ENCODE measurements at regions not wholly inside any gene's neighbourhood (a gene's known extent, or its start where the extent isn't known, plus 50 kb on each side); places are given as distances from the start of the nearest gene placed in this dataset.
"Not testable (repeated sequence)": the region's sequence is repeated elsewhere in the genome, so short reads cannot be mapped to it uniquely, and the experiment has no call there.

DNA sequence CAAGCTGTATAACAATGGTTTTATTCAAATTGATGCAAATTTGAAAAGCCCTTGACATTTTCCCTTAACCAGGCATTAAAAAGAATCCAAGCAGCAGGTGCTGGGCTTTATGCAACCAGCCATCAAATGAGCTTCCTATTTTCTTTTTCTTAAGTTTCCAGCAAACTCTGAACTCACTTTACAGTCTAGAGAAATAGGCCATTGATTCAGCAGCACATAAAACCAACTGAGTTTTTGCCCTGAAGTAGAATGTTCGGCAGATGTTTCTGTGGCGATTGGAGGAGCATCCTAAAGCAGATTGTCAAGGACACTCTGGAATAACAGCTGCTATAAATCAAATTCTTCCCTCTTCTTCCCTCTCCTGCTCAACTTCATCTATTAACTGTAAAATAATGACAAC, 582.8 kb upstream of the CPEB2 start:
- no peaks in the 10 kb centered on the region for H3K9me3 ChIP-seq
- no peak for DNase-seq
- H3K4me3 ChIP-seq: no peak overlapping the region
- H3K27me3 ChIP-seq: no peaks in the 10 kb centered on the region
- no peaks in the 10 kb centered on the region for H3K36me3 ChIP-seq

DNA sequence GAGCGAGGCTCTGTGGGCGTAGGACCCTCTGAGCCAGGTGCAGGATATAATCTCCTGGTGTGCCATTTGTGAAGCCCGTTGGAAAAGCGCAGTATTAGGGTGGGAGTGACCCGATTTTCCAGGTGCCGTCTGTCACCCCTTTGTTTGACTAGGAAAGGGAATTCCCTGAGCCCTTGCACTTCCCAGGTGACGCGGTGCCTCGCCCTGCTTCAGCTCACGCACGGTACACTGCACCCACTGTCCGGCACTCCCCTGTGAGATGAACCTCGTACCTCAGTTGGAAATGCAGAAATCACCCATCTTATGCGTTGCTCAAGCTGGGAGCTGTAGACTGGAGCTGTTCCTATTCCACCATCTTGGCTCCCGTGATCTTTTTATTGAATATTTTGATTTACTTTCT, 576.0 kb upstream of the CPEB2 start:
- H3K4me3 ChIP-seq, H3K36me3 ChIP-seq, H3K9me3 ChIP-seq, H3K27me3 ChIP-seq, DNase-seq: not testable (repeated sequence)

DNA sequence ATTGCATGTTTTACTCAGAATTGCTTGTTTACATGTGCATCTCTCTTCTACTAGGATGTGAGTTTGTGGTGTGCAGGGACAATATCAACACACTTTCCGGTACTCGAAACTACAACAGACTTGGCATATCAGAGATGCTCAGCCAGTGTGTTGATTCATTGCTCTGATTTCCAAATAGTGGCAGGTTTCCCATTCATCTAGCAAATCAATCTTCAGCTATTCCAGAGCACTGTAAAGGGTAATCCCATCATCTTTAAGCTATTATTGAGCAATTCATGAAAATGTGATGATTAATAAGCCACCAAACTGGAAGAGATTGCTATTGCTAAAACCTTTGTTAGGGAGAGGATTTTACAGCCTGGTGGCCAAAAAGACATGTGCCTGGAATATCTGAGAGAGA, 574.2 kb upstream of the CPEB2 start:
- Histone ChIP-seq H3K4me3 (no peak overlapping the region), H3K27me3 (no peaks in the 10 kb centered on the region), H3K36me3 (no peaks in the 10 kb centered on the region), H3K9me3 (no peaks in the 10 kb centered on the region)
- no peak for DNase-seq

DNA sequence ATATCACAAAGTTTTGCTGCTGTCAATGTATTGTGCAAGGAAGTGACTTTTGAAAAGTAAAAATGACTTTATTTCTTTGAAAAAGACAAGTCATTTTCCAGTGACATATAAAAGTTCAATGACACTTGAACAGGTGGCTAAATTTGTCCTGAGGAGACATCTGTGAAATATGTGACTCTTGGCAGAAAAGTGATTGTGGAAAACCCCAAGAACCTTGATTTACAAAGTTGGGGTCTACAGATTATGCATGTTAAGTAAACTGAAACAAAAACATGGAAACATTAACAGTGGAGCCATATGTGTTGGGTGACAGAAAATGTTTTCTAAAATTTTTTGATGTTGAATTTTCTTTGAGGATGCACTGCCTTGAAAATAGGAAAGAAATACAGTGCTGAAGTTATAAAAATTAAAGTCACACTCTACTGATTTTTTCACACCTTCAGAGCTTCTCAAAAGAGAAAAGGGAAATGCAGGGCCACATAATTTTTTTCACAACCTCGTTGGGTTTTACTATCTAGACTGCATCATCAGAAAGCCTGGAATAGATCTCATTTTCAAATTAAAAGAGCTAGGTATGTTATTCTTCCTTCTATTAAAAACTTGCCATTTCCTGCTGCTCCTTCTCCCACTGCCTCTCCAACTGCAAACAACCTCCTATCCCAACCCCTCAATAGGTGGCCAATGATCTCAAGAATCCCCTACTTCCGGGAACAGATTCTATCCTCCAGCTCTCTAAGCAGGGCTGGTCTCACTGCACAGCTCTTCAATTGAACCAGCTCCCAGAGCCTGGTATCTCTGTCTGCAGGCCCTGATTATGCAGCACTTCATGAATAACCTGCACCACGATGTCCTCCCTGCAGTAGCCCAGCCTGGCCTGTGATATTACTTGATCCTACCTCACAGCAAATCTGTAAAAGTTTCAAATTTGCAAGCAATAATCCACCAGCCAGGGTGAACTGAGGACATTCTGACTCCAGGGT, 570.8 kb upstream of the CPEB2 start:
- Histone ChIP-seq H3K9me3 (no peaks in the 10 kb centered on the region), H3K27me3 (no peaks in the 10 kb centered on the region), H3K4me3 (no peak overlapping the region), H3K36me3 (no peaks in the 10 kb centered on the region)
- DNase-seq: no peak

DNA sequence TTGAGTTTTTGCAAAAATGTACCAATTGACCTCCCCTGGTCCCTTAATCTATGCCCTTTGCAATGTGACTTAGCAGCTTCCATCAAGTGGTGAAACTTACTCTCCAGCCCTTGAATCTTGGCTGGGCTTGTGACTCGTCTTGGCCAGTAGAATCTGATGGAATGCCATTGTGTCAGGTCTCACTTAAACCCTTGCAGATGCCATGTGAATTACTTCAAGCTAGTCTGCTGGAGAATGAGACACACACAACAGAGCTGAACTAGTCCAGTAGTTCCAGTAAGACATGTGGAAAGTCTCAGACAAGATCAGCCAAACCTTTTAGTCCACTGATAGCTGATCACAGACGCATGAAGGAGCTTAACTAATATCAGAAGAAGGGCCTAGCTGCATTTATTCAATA, 567.8 kb upstream of the CPEB2 start:
- no peaks in the 10 kb centered on the region for H3K27me3 ChIP-seq
- no peaks in the 10 kb centered on the region for H3K9me3 ChIP-seq
- DNase-seq: no peak
- H3K36me3 ChIP-seq: no peaks in the 10 kb centered on the region
- no peak overlapping the region for H3K4me3 ChIP-seq

DNA sequence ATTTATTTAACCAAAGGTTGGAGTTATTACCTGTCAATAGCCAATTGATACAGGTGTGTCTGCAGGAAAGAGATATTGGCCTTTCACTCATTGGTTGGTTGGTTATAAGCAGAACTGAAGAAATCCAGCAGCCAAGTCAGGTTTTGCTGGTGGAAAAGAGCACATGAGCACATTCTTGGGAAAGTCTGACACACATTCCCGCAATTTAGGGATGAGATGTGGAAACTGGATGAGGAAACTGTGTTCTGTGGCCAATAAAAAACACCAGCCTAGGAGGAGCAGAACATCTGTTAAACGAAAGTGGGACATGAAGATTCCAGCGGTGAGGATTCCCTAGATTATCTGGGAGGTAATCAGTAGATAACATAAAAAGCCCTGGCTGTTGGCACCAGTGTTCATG, 567.4 kb upstream of the CPEB2 start:
- no peaks in the 10 kb centered on the region for H3K36me3 ChIP-seq
- no peak for DNase-seq
- no peak overlapping the region for H3K4me3 ChIP-seq
- H3K9me3 ChIP-seq: no peaks in the 10 kb centered on the region
- no peaks in the 10 kb centered on the region for H3K27me3 ChIP-seq

DNA sequence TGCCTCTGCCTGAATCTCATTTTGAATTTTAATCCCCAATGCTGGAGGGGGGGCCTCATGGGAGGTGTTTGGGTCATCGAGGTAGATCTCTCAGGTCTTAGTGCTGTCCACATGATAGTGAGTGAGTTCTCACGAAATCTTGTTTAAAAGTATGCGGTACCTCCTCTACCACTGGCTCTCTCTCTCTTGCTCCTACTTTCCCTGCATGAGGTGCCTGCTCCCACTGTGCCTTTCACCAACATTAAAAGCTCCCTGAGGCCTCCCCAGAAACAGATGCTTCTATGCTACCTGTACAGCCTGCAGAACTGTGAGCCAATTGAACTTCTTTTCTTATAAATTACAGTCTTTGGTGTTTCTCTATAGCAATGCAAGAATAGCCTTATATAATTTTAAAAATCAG, 560.7 kb upstream of the CPEB2 start:
- H3K27me3 ChIP-seq: no peaks in the 10 kb centered on the region
- H3K36me3 ChIP-seq: no peaks in the 10 kb centered on the region
- no peak for DNase-seq
- no peaks in the 10 kb centered on the region for H3K9me3 ChIP-seq
- H3K4me3 ChIP-seq: no peak overlapping the region

DNA sequence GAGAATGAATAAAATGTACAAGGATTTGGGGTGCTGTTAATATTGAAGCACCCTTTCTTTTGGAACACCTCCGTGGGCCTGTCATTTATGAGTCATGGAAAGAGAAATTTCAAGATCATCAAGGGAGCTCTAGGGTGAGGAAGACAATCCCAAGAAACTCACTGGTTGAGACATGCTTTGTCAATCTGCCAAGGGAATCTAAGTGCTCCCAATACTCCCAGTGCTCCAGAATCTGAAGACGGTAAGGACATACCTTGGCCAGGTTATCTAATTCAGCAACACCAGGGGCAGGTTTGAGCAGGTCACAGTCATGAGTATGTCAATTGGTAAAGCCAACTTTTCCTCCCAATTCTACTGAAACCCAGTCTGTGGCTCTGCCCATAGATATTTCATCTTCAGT, 556.4 kb upstream of the CPEB2 start:
- DNase-seq: no peak
- Histone ChIP-seq H3K27me3 (no peaks in the 10 kb centered on the region), H3K4me3 (no peak overlapping the region)

DNA sequence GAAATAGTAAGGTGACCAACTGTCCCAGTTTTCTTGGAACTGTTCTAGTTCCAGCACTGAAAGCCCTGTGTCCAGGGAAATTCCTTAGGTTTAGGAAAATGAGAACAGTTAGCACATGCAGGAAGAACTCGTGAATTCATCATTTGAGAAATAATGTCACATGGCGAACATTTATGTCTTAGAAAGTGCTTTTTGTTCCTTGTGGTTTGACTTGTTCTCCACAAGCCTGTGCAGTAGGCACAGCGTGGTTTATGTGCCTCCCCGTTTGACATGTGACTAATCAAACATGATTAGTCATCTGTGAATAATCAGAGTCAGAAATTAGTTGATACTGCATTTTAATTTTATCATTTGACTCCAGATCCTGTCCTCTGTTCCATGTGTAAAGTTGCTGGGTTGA, 556.0 kb upstream of the CPEB2 start:
- no peak for DNase-seq
- no peak overlapping the region for H3K4me3 ChIP-seq
- no peaks in the 10 kb centered on the region for H3K9me3 ChIP-seq
- no peaks in the 10 kb centered on the region for H3K36me3 ChIP-seq
- no peaks in the 10 kb centered on the region for H3K27me3 ChIP-seq

More for the DNA sequence above, 556.4 kb upstream of the CPEB2 start:
- H3K36me3 ChIP-seq: no peaks in the 10 kb centered on the region
- H3K9me3 ChIP-seq: no peaks in the 10 kb centered on the region

DNA sequence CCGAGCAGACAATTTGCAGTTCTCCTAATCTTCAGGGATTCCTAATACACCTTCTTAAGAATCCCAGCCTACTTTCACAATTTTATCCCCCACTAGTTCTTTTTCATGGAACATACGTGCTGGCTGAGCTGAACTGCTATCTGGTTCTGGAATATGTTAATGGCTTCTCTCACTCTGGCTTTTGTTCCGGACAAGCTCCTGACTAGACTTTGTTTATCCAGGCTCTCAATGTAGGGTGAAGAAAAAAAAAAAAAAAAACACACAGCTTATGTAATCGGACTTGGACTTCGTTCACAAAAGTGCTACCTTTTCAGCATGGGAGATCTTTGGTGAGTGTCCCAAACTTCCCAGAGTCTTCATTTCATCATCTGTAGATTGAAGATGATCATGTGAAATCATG, 555.4 kb upstream of the CPEB2 start:
- Histone ChIP-seq H3K27me3 (no peaks in the 10 kb centered on the region), H3K4me3 (no peak overlapping the region), H3K36me3 (no peaks in the 10 kb centered on the region), H3K9me3 (no peaks in the 10 kb centered on the region)
- no peak for DNase-seq

DNA sequence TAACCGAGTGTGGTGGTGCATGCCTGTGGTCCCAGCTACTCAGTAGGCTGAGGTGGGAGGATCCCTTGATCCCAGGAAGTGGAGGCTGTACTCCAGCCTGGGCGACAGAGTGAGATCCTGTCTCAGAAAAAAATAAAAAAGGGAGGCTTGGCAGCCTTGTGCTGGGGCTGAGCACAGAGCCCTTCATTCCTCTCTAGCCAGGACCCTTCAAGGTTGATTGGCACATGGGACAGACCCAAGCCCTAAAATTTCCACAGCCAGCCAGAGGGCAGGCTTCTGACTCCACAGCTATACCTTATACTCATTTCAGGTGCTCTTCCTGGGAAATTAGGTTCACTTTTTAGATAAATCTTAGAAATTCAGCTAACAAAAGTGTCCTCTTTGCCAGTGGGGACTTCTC, 553.0 kb upstream of the CPEB2 start:
- no peaks in the 10 kb centered on the region for H3K27me3 ChIP-seq
- no peak overlapping the region for H3K4me3 ChIP-seq
- H3K9me3 ChIP-seq: no peaks in the 10 kb centered on the region
- H3K36me3 ChIP-seq: no peaks in the 10 kb centered on the region
- DNase-seq: no peak

DNA sequence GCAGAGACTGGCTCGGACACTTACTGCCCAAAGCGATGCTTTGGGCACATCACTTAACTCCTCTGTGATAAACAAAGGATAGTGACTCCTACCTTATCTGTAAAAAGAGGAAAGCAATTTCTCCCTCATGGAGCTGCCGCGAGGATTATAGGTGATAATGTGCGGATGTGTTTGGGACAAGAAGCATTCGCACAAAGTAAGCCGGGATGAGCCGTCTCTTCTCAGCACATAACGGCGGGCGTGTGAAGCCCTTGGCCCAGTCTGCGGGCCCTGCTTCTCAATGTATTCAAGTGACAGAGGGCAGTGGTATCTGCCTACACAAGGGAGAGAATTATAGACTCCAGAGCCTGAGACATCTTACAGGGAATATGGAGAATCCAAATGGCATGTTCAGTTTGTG, 550.3 kb upstream of the CPEB2 start:
- Histone ChIP-seq H3K9me3 (no peaks in the 10 kb centered on the region), H3K4me3 (no peak overlapping the region), H3K36me3 (no peaks in the 10 kb centered on the region), H3K27me3 (no peaks in the 10 kb centered on the region)
- DNase-seq: no peak

DNA sequence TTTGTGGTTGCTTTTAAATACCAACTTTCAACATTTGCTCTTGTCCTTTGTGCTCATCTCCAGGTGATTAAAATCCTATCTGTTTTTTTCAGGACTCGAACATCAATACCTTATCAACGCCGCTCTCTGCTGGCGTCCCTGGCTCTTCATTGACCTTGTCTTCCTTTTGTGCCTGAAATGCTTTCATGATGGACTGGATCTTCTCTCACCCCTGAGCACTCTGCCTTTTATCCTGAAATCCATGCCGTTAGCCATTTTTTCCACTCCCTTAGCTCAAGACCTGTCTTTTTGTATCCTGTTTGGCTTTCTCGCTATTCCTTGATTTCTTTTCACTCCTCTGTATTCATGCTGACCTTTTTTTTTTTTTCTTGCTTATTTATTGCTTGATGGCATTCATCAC, 549.5 kb upstream of the CPEB2 start:
- H3K4me3 ChIP-seq: no peak overlapping the region
- no peak for DNase-seq
- H3K27me3 ChIP-seq: no peaks in the 10 kb centered on the region
- no peaks in the 10 kb centered on the region for H3K36me3 ChIP-seq
- no peaks in the 10 kb centered on the region for H3K9me3 ChIP-seq

DNA sequence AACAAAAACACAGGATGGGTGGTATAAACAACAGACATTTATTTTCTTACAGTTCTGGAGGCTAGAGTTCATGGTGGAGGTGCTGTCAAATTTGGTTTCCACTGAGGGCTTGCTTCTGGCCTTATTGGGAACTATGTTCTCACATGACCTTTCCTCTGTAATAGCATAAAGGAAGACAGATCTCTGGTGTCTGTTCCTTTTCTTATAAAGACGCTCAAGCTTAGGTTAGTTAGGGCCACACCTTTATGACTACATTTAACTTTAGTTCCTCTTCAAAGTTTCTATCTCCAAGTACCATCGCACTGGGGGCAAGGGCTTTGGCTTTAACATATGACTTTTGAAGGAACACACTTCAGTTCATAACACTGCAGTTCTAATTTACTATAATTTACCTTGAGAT, 543.8 kb upstream of the CPEB2 start:
- no peak overlapping the region for H3K4me3 ChIP-seq

DNA sequence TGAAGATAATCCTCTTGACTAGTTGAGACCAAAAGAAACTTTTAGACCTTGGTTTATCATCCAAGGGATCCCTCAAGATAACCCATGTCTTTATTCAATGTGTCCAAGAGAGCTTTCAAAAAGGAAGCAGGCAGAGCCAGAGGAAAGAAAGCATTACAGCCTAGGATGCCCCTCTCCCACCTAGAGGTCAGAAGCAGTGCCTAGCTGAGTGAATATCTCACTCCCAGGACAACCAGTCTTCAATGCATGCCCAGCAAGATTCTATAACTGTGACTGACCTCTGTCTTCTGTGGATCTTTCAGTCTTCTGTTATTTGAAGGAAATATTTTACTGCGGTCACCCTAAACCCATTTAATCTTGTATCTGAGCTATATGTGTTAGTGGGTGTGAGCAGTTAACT, 537.2 kb upstream of the CPEB2 start:
- no peak for DNase-seq
- Histone ChIP-seq H3K4me3 (no peak overlapping the region), H3K27me3 (no peaks in the 10 kb centered on the region), H3K36me3 (no peaks in the 10 kb centered on the region), H3K9me3 (no peaks in the 10 kb centered on the region)

More for the DNA sequence above, 543.8 kb upstream of the CPEB2 start:
- no peak for DNase-seq
- Histone ChIP-seq H3K9me3 (no peaks in the 10 kb centered on the region), H3K27me3 (no peaks in the 10 kb centered on the region), H3K36me3 (no peaks in the 10 kb centered on the region)

DNA sequence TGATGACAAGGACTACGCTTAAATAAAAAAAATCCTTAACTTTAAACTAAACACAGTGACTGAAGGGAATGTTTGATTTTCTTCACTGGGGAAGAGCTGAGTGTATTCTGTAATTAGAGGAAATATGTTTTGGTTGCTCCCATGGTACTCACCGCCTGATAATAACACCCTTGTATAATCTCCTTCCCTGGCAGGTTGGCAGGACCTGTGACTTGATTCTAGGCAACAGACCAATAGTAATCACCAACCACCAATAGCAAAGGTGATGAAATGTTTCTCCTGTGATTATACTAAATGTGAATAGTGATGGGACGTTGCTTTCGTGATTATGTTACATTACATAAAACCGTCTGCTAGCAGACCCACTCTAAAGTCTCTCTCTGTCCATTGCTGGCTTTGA, 536.8 kb upstream of the CPEB2 start:
- Histone ChIP-seq H3K9me3 (no peaks in the 10 kb centered on the region), H3K36me3 (no peaks in the 10 kb centered on the region), H3K4me3 (no peak overlapping the region), H3K27me3 (no peaks in the 10 kb centered on the region)
- DNase-seq: no peak

DNA sequence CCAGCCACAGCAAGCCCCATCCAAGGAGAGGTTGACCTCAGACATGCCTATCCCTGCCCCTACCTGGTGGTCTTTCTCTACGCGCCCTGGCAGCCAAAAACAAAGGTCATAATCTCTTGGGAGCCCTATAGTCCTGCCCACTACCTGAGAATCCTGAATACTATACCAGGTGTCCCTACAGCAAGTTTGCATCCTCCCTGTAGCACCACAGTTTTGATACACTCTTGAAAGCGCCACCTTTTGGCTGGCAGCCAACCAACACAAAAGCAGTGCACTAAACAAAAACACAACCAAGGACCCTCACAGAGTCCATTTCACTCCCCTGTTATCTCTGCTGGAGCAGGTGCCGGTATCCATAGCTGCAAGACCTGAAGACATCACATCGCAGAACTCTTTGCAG, 523.8 kb upstream of the CPEB2 start:
- no peak overlapping the region for H3K4me3 ChIP-seq
- no peaks in the 10 kb centered on the region for H3K9me3 ChIP-seq
- no peak for DNase-seq
- H3K36me3 ChIP-seq: no peaks in the 10 kb centered on the region
- H3K27me3 ChIP-seq: no peaks in the 10 kb centered on the region

DNA sequence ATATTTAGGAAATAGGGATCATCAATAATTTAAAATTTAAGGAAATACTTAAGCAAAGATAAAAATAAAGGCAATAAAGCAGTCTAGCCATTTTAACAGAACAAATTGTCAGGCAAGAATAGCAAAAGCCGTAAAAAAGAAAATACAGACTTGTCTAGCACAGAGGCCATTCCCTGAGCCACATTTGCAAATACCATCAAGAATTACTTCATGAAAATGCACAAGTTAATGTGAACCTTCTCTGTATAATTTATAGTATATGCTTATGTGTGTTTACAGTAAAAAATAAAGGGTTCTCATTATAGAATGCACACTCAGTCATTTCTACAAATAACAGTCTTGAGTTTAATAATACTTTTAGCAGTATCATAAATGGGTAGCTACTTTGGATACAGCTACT, 505.9 kb upstream of the CPEB2 start:
- no peaks in the 10 kb centered on the region for H3K27me3 ChIP-seq

More for the DNA sequence above, 505.9 kb upstream of the CPEB2 start:
- H3K4me3 ChIP-seq: no peak overlapping the region
- H3K36me3 ChIP-seq: no peaks in the 10 kb centered on the region
- no peaks in the 10 kb centered on the region for H3K9me3 ChIP-seq
- DNase-seq: no peak
